ENCODE measurements at regions not wholly inside any gene's neighbourhood (a gene's known extent, or its start where the extent isn't known, plus 50 kb on each side); places are given as distances from the start of the nearest gene placed in this dataset.

GRCh38 chr5:143606043-143606752 lies 202.7 kb upstream of the NR3C1 start:
- no peak overlapping the region for H3K4me3 ChIP-seq (replicated peaks in 1 of 4; ENCODE audit: control extremely low read depth in 1 of 4, insufficient read depth in 1 of 4, low read depth in 3 of 4, low read length in 4 of 4)
- H3K9me3 ChIP-seq (ENCODE audit: control insufficient read depth, insufficient read depth, low read depth, low read length): no peaks in the 10 kb centered on the region
- H3K27ac ChIP-seq (ENCODE audit: insufficient read depth, low read length): no peak overlapping the region
- H3K4me2 ChIP-seq (ENCODE audit: extremely low read depth, insufficient read depth, low read length): no peak overlapping the region
- H3K9ac ChIP-seq (ENCODE audit: insufficient read depth, low read length): no peak overlapping the region
- no peaks in the 10 kb centered on the region for H3K79me2 ChIP-seq (ENCODE audit: control insufficient read depth, insufficient read depth, low read length)
- no peak for DNase-seq (ENCODE audit: low read depth in 2 of 2)
- no peaks in the 10 kb centered on the region for H3K36me3 ChIP-seq (ENCODE audit: control insufficient read depth, insufficient read depth, low read length)
- TF ChIP-seq CTCF (conservative IDR thresholded peaks at IDR 0.05 in 1 of 2, IDR thresholded peaks at IDR 0.05 in 1 of 2; ENCODE audit: low read depth in 1 of 2, low read length in 2 of 2): no peak
- no peak for TF ChIP-seq EZH2 (IDR thresholded peaks at IDR 0.05; ENCODE audit: low read length, missing control alignments)
- no peaks in the 10 kb centered on the region for H4K20me1 ChIP-seq (ENCODE audit: control insufficient read depth, extremely low read depth, insufficient read depth, low read length)
- no peaks in the 10 kb centered on the region for H3K27me3 ChIP-seq (ENCODE audit: control insufficient read depth, insufficient read depth, low read length)
- H3K4me1 ChIP-seq (ENCODE audit: control insufficient read depth, extremely low read depth, insufficient read depth, low read length): no peaks in the 10 kb centered on the region
- no peak overlapping the region for H2AFZ ChIP-seq (ENCODE audit: low read length)

GRCh38 chr5:143605403-143606005 lies 202.0 kb upstream of the NR3C1 start:
- peak overlapping the region; percentile 29 for H2AFZ ChIP-seq (ENCODE audit: low read length)
- no peaks in the 10 kb centered on the region for H3K27me3 ChIP-seq (ENCODE audit: control insufficient read depth, insufficient read depth, low read length)
- no peak overlapping the region for H3K27ac ChIP-seq (ENCODE audit: insufficient read depth, low read length)
- no peak overlapping the region for H3K4me2 ChIP-seq (ENCODE audit: extremely low read depth, insufficient read depth, low read length)
- no peaks in the 10 kb centered on the region for H3K4me1 ChIP-seq (ENCODE audit: control insufficient read depth, extremely low read depth, insufficient read depth, low read length)
- H3K9ac ChIP-seq (ENCODE audit: insufficient read depth, low read length): no peak overlapping the region
- H3K79me2 ChIP-seq (ENCODE audit: control insufficient read depth, insufficient read depth, low read length): no peaks in the 10 kb centered on the region
- DNase-seq (ENCODE audit: low read depth in 2 of 2): peak; percentile 16 to 29
- H3K9me3 ChIP-seq (ENCODE audit: control insufficient read depth, insufficient read depth, low read depth, low read length): no peaks in the 10 kb centered on the region
- no peaks in the 10 kb centered on the region for H4K20me1 ChIP-seq (ENCODE audit: control insufficient read depth, extremely low read depth, insufficient read depth, low read length)
- no peak overlapping the region for H3K4me3 ChIP-seq (replicated peaks in 1 of 4; ENCODE audit: control extremely low read depth in 1 of 4, insufficient read depth in 1 of 4, low read depth in 3 of 4, low read length in 4 of 4)
- H3K36me3 ChIP-seq (ENCODE audit: control insufficient read depth, insufficient read depth, low read length): no peaks in the 10 kb centered on the region
- TF ChIP-seq EZH2 (IDR thresholded peaks at IDR 0.05; ENCODE audit: low read length, missing control alignments) (no peak), CTCF (conservative IDR thresholded peaks at IDR 0.05 in 1 of 2, IDR thresholded peaks at IDR 0.05 in 1 of 2; ENCODE audit: low read depth in 1 of 2, low read length in 2 of 2) (no peak)

GRCh38 chr5:143601917-143602333 lies 198.4 kb upstream of the NR3C1 start:
- H3K4me3 ChIP-seq (replicated peaks in 1 of 4; ENCODE audit: control extremely low read depth in 1 of 4, insufficient read depth in 1 of 4, low read depth in 3 of 4, low read length in 4 of 4): no peak overlapping the region
- DNase-seq (ENCODE audit: low read depth in 2 of 2): no peak
- no peak overlapping the region for H3K9ac ChIP-seq (ENCODE audit: insufficient read depth, low read length)
- no peaks in the 10 kb centered on the region for H4K20me1 ChIP-seq (ENCODE audit: control insufficient read depth, extremely low read depth, insufficient read depth, low read length)
- H3K4me2 ChIP-seq (ENCODE audit: extremely low read depth, insufficient read depth, low read length): no peak overlapping the region
- H3K4me1 ChIP-seq (ENCODE audit: control insufficient read depth, extremely low read depth, insufficient read depth, low read length): no peaks in the 10 kb centered on the region
- H3K27ac ChIP-seq (ENCODE audit: insufficient read depth, low read length): no peak overlapping the region
- H3K79me2 ChIP-seq (ENCODE audit: control insufficient read depth, insufficient read depth, low read length): no peaks in the 10 kb centered on the region
- no peaks in the 10 kb centered on the region for H3K27me3 ChIP-seq (ENCODE audit: control insufficient read depth, insufficient read depth, low read length)
- no peaks in the 10 kb centered on the region for H3K9me3 ChIP-seq (ENCODE audit: control insufficient read depth, insufficient read depth, low read depth, low read length)
- TF ChIP-seq CTCF (conservative IDR thresholded peaks at IDR 0.05 in 1 of 2, IDR thresholded peaks at IDR 0.05 in 1 of 2; ENCODE audit: low read depth in 1 of 2, low read length in 2 of 2) (no peak), EZH2 (IDR thresholded peaks at IDR 0.05; ENCODE audit: low read length, missing control alignments) (no peak)
- no peak overlapping the region for H2AFZ ChIP-seq (ENCODE audit: low read length)
- H3K36me3 ChIP-seq (ENCODE audit: control insufficient read depth, insufficient read depth, low read length): no peaks in the 10 kb centered on the region

Data from fibroblast of lung (primary cell).